Activated effector memory CD4-positive, alpha-beta T cell treated with Interleukin-2 at 50 U/mL for 16 hours (primary cell): ENCODE measurements at regions not wholly inside any gene's neighbourhood (a gene's known extent, or its start where the extent isn't known, plus 50 kb on each side); places are given as distances from the start of the nearest gene placed in this dataset.
"Not testable (repeated sequence)": the region's sequence is repeated elsewhere in the genome, so short reads cannot be mapped to it uniquely, and the experiment has no call there.

ENCODE experiments used
- DNase-seq: peaks from one replicate; pipeline ENCODE4 v3.0.0-alpha.2; 2020

DNA sequence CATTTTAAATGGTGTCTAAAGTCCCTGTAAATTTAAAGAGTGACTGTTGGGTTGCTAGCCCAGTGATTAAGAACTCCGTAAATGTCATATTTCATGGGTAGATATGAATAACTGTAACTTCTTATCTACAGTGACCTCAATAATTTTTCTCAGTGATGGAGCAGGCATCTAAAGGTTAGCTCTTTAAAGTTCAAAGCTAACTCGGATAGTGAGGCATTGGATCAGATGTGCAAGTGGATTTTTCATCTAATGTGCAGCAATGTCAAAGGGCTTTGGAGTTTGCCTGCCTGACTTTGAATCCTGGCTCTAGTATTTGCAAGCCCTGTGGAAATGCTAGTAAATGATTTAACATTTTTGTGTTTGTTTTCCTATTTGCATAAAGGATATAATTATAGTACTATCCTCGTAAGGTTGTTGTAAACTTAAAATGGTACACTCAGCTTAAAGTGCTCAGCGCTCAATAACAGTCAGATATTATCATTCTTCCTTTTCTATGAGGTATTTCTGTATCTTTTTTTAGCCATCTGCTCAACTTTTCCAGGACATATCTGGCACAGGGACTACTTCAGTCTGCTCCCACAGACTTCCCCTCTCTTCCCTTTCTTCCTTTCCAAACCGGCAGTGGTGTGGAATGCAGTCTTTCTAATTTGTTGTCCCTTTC is 163.7 kb upstream of the ELL2 start:
- DNase-seq = no peak

DNA sequence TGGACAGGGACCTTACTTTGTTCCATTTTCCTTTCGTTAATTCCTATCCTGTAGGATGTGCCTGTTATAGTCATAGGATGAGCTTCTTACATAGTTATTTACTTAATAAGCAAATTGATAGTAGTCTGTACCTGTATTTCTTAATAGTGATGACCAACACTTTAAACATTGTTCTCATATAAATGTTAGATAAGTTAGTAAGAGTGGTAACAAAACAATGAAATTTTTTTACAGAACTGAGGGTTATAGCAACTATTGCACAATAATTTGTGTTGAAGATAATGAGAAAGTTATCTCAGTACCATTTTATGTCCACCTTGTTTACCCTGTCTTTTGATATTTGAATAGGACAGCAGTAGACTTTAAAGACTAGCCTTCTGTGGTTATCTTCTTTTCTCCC is 162.9 kb upstream of the ELL2 start:
- DNase-seq = no peak

DNA sequence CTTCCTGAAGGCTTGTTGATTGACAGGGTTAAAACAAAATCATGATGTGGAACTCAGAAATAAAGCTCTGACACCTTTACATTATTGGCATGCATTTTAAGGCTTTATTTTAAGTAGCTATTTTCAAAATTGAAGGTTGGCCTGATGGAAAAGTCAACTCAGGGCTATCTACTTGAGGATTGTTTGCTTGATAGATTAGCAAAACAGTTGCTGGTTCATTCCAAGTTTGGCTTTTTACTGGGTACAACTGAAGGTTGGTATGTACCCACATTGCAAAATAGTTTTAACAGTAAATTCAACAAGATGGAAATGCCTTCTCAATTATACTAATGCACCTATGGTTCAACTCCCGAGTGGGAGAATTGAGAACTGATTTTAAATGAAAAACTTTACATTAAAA is 161.8 kb upstream of the ELL2 start:
- no peak for DNase-seq

DNA sequence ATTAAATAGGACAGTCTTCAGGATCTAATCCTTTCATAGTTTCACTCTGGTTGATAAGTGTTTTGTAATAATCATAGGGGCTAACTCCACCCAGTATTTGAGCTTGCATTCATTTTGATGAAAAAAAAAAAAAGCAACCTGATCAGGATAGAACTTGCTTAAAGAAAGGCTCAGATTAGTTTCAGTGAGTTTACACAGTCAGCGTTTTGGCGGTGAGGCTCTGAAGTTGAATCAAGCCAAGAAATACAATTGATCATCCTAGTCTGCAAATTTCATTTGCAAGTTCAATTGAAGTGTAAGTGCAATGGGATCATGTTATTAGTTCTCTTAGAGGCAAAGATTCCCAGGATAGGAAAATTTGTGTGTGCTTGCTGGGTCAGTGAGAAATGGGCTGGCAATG is 159.7 kb upstream of the ELL2 start:
- DNase-seq = no peak

DNA sequence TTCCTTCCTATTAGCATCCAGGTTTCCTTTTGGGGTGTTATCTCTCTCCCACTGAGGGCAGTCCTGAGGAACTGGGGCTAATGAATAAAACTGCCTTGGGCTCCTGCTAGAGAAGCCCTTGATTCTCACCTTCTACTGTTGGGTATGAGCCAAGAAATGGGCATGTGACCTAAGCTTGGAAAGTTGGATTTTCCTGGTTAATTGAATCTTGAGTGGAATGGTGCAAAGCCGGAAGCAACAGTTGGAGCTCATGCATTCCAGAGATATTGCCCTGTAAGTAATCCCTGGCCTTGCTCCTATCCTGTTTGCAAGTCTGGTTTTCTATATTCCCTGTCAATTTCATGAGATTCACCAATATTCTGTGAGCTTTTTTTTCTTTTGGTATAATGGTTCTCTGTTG is 158.5 kb upstream of the ELL2 start:
- no peak for DNase-seq

DNA sequence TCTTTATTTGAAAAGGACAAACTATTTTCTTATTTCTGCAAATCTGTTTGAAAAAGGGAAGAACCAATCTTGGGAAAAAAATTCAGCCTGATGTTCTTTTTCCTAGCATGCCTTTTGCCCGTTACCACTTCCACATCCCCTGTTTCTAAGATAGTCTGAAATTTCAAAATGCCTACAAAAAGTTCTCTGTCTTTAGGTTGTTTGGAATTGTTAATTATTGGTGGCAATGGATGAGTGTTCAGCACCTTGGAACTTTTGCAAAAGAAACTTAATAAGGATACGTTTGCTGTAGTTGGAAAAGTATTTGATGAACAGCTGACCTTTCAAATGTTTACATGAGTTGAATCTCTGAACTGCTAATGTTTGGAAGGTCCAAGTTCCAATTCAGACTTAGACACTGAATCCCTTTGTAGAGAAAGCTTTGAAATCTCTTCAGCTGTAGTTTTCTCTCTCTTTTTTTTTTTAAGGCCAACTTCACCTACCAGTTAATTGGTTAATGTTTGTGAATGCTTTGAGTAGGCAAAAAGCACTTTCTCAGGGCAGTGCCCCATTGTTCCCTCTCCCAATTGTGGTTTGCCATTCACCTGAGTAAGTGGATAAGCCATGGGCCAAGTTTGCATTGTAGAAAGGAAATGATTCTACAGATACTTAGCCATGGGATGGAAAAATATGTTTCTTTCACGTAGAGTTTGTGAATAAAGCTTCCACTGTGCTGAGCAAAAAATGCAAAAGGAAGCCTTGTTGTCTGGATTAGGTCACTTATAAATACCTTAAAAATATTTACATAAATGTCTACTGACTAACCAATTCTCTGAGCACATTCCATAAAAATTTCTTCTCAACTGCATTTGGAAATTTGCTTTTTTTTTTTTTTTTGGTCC is 156.4 kb upstream of the ELL2 start:
- no peak for DNase-seq

DNA sequence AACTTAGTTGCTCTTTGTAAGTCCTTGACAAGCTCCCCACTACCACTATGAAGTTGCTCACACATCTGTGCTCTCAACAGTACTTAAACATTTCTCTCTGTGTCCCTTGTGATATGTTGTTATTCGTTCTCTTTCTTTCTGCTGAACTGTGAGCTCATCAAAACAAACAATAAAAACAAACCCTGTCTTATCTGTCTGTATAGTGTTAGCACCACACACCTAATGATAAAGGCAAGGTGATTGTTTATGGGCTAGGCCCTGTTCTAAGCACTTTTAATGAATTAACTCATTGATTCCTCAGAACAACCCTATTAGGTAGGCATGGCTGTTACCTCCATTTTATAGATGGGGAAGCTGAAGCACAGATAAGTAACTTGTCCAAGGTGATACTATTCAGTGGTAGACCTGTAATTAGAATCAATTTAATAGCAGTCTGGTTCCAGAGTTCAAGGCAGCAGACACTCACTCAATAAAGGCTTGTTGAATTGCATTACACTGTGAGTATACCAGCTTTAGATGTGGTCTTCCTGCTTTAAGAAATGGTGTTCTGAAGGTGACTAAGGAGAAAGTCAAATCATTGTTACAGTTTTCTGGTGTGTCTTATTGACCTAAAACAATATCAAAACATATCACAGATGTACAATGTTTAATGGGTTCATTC is 153.6 kb upstream of the ELL2 start:
- DNase-seq = no peak

DNA sequence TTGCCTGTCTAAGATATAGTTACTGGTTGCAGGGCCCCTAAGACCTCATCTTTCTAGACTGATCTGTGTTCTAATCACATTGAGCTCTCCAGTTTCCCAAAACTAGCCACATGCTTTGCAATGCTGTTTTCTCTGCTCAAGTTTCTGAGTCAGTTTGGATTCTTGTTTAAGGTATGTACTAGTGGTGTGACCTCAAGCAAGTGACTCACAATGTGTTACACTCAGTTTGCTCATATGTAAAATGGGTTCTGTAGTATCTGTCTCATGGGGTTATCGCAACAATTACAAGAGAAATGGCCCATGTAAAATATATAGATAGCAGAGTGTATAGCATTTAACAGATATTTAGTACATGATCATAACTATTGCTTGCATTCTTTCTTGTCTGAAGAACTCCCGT is 153.1 kb upstream of the ELL2 start:
- DNase-seq = no peak

DNA sequence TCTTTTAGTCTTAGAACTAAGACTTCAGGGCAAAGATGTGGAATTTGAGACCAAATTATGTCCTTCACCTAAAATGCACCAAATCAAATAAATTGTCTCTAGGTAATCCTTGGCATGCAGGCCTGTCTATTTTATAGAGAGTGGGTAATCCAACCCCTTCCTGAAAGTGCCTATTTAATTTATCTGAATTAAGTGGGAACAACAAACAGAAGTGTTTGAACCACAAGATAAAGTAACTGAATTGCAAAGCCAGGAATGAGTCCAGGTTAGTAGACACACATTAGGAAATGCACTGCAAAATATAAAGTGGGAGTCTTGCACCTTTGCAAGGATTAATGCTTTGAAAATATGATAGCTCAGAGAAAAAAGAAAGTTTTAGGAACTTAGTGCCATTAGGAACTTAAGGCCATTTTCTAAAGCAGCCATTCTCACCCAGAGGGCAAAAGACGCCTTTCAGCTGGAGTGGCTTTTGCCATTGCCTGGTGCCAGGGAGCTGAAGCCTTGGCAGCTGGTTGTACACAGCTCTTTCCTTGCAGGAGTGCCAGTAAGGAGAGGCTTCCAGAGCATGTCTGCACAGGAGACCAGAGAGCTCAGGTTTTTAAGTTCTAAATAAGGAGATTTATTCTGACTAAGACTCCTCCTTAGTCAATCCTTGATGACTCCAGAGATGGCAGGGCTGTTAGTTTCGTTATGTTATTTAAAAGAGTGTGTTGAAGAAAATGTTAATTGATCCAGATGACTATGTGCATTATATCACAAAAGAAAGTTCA is 151.7 kb upstream of the ELL2 start:
- no peak for DNase-seq

DNA sequence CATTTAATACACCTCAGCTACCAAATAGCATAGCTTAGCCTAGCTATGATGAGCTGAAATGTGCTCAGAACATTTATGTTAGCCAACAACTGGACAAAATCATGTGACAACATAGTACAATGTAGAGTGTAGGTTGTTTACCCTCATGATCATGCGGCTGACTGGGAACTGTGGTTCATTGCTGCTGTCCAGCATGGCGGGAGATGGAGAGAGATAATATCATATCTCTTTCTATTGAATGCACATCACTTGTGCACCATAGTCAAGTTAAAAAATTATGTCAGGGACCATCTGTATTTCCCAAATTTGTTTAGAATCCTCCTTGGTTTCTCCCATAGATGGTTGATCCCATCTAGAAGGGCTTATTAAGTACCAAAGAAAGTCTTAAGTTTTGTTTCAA is 151.1 kb upstream of the ELL2 start:
- no peak for DNase-seq

DNA sequence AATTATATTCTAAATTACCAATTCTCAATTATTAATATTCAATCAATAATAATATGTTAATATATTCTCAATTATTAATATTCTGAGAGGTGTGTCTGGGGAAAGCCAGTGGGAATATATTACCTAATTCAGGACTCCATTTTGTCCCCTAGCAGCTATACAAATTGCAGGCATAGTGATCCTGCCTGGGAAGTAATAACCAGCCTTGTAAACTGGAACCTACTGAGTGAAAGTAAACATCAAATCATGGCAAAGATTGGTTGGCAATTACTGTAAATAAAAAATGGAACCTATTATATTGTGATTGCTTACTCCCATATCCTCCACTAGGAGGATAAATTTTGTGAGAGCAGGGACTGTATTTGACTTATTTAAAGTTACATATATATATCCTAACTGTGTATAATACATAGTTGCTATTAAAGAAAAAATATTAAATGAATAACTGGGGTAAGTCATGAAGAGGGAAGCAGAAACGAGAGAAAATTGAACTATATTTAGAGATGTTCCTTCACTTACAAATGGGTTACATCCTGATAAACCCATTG is 150.5 kb upstream of the ELL2 start:
- no peak for DNase-seq

DNA sequence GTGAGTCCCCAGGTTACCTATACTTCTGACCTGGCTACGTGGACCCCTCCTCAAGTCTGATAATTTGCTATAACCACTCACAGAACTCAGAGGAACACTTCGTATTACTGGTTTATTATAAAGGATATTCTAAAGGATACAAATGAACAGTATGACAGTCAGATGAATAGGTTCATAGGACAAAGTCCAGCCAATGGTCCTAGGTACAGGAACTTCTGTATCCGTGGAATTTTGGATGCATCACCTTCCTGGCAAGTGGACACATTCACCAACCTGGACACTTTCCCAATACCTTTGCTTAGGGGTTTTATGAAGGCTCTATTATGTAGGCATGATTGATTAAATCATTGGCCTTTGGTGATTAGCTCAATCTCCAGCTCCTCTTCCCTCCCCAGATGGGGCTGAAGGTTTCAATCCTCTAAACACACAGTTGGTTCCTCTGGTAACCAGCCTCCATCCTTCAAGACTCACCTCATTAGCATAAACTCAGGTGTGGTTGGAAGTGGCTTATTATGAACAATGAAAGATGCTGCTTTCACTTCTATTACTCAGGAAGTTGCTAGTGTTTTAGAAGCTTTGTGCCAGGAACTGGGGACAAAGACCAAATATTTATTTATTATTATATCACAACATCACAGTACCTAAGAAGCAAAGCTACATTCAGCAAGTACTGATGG is 149.6 kb upstream of the ELL2 start:
- DNase-seq = no peak

DNA sequence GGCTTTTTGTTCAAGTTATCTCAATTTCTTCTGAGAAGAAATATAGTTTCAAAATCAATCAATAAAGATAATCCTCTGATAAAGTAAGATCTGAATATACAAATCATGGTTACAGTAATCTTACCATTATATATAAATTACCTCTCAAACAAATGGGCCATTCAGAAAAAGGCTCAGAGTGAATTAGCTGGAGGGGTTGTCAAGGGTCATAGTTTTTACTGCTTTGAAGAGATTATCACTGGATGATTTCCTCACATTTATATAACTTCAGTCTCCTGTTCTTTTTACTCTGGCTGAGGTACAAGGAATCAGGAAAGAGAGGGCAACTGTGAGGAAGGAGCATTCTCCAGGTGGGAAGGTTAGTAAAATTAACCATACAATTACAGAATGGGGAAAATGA is 148.6 kb upstream of the ELL2 start:
- no peak for DNase-seq

DNA sequence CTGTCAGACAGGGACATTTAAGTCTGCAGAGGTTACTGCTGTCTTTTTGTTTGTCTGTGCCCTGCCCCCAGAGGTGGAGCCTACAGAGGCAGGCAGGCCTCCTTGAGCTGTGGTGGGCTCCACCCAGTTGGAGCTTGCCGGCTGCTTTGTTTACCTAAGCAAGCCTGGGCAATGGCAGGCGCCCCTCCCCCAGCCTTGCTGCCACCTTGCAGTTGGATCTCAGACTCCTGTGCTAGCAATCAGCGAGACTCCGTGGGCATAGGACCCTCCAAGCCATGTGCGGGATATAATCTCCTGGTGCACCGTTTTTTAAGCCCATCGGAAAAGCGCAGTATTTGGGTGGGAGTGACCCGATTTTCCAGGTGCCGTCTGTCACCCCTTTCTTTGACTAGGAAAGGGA is 147.0 kb upstream of the ELL2 start:
- DNase-seq = not testable (repeated sequence)

DNA sequence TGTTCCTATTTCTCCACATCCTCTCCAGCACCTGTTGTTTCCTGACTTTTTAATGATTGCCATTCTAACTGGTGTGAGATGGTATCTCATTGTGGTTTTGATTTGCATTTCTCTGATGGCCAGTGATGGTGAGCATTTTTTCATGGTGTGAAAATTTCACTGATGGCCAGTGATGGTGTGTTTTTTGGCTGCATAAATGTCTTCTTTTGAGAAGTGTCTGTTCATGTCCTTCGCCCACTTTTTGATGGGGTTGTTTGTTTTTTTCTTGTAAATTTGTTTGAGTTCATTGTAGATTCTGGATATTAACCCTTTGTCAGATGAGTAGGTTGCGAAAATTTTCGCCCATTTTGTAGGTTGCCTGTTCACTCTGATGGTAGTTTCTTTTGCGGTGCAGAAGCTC is 142.2 kb upstream of the ELL2 start:
- not testable (repeated sequence) for DNase-seq

DNA sequence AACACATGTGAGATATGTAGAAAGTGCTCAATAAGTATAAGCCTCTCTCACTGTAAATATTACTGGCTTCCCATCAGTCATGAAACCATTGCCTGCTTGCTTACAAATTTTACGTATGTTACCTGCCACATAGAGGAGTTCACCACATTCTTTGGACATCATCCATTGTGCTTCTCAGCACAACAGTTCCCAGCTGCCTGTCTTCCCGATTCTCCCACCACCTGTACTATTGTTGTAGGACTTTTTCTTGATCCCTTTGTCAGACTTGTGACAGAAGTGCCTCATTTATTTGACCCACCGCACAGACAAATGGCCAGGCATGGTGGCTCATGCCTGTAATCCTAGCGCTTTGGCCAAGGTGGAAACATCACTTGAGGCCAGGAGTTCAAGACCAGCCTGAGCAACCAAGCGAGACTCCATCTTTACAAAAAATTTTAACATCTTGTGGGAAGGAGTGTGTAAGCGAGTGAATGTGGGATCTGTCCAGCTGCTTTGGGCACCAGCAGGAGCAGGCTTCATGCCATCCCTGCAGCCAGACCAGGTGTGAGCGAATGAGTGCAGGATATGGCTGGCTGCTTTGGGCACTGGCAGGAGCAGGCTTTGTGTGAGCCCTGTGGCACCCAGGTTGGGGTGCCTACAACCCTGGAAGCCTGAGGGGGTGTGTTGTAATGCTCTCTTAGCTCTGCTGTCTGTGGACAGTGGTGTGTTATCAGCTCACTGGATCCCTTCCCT is 139.9 kb upstream of the ELL2 start:
- DNase-seq = no peak

DNA sequence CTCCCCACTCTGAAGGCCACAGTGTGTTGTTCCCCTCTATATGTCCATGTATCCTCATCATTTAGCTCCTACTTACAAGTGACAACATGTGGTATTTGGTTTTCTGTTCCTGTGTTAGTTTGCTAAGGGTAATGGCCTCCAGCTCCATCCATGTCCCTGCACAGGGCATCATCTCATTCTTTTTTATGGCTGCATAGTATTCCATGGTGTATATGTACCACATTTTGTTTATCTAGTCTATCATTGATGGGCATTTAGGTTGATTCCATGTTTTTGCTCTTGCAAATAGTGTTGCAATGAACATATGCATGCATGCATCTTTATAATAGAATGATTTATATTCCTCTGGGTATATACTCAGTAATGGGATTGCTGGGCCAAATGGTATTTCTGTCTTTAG is 135.8 kb upstream of the ELL2 start:
- not testable (repeated sequence) for DNase-seq

DNA sequence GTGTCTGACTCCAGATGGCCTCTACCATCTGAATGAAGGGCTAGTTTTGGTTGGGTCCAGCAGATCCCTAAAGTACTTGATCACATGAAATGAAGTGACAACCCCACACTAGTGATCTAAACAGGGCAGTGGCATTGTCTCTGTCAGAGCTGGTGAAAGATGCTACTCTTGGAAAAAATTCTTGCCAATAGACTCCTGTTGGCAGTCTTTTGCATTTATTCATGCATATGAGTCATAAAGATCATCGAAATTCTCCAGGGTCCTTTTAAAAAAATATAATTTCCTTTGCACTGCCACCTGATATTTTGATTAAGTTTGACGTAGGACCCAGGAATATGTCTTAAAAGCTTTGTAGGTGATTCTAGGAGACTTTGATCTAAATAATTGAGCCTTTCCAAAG is 135.1 kb upstream of the ELL2 start:
- no peak for DNase-seq

DNA sequence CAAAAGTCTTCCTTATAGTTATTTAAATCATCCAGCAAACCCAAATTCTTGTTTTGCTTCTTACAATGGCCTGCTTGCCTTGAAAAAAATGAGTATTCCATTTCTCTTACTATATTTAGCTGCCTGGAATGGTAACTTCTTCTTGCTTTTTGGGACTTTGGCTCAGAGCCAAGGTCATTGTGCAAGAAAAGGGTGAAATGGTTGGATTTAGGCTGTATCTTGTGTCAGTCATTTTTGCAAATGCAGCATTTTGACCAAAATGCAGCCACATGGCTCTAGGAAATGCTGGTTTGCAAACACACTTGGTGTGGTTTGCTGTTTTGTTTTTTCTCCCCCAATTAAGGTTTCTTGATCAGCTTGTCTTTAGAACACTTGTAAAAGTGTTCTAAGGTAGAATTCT is 133.3 kb upstream of the ELL2 start:
- DNase-seq = no peak

DNA sequence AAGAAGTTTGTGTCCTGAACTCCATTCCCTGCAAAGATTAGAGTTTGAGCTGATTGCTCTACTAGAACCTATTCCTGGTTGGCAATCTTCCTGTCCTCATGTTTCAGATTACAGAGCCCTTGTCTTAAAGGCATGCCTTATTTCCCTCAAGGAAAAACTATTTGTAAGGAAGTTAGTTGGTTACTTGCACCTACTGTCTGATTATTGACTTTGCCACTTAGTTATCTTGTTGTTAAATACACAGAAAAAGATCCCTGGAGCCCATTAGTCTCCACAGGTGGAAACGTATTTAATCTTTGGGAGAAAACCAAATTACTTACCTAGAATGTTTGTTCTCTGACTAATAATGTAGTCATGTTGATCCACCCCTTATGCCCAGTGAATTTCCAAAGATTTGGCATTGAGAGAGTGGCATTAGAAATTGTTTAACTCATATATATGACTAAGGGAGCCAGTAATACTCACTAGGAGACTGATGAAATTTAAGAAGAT is 132.3 kb upstream of the ELL2 start:
- DNase-seq = no peak

DNA sequence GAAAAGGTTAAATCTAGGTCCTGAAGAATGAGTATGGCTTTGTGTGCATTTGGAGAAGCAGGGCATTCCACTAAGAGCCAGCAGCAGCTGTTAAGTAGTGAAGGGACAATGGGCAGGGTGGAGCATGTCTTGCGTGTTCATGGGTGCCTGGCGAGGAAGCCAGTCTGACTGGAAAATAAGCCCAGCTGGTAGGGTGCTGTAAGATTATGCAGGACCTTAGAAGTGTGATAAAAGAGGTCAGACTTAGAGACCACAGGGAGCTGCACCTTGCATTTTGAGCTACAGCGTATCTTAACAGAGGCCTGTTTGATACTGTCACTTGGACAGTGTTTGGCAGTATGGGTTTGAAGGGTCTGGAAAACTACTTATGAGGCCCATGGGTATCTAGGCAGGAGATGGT is 131.7 kb upstream of the ELL2 start:
- no peak for DNase-seq

DNA sequence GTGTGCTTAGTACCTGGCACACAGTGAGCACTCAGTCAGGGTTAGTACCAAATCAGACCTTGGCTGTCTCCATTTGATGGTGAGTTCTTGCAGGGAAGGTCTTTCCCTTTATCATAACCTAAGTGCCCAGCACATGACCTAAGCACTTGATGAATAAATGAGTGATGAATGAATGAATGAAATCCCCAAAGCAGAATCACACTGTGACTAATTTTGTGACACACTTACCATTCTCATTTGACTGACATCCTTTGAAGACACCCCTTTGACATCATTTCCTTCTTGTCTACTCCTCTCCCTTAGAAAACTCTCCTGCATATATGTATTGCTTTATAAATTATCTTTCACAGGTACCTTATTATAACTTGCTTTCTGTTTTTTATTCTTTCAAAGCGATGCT is 130.2 kb upstream of the ELL2 start:
- DNase-seq = no peak
